Hypothalamus (tissue), 51 donors: ENCODE measurements at regions not wholly inside any gene's neighbourhood (a gene's known extent, or its start where the extent isn't known, plus 50 kb on each side); places are given as distances from the start of the nearest gene placed in this dataset.
"Not testable (repeated sequence)": the region's sequence is repeated elsewhere in the genome, so short reads cannot be mapped to it uniquely, and the experiment has no call there.

Experiments
- DNase-seq, 51 donors: peaks; one replicate each; lab custom pipeline; 2025; lab: John Stamatoyannopoulos, UW

DNA sequence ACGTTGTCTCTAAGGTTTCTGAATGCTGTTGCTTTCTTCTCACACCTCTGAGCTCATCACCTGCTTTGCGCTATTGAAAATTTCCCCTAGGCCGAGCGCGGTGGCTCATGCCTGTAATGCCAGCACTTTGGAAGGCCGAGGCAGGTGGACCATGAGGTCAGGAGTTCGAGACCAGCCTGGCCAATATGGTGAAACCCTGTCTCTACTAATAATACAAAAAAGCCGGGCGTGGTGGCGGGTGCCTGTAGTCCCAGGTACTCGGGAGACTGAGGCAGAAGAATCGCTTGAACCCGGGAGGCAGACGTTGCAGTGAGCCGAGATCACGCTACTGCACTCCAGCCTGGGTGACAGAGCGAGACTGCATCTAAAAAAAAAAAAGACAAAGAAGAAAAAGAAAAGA is 422.0 kb upstream of the DPH6 start:
- DNase-seq = not testable (repeated sequence)

DNA sequence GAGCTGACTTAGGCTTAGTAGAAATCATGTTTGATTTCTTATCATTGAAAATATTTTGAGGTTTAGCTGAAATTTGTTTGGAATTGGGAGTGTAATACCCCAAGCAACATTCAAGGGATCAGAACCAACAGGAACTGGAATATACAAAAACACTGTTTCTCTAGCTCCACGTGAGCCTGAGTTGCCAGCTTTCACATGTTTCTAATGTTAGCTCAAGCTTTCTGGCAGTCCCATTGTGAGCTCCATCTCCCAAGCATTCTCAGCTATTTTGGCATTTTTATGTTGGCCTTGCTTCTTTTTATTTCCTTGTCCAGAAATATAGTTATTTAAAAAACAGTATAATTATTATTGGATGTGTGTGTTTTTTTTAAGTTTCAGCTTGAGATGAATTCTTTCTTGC is 427.1 kb upstream of the DPH6 start:
- no peak for DNase-seq

DNA sequence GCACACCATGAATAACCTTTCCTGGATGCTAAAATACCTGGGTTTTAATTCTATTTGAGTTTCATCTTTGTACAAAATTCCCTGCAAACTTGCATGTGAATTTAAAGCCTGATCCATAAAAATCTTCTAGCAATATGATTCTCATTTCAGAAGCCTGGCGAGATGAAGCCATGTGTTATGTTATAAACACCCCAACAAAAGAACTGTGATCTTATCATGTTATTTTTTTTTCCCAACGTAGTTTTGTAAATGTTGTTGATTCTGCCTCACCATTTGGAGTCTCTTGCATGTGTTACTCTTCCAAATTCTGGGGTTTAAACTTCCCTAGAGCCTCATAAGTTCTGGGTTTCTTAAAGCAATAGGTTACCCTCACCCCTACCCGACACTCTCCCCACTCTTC is 428.1 kb upstream of the DPH6 start:
- no peak for DNase-seq

DNA sequence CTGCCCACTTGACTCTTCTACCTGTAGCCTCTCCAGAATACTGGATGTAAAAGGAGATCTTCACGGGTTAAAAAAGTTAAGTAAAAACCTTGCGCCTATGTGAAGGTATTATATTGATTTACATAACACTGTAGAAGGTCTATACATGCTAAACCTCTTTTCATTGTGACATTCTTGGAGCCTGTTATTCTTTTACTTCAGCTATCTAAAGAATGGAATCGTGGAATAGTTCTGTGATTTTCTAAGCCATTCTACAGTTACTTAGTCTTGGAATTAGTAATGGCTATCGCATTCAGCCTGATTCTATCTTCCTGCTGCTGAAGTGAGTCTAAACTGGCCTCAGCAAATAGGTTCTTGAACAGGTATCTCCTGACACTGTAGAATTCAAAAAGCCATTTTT is 430.0 kb upstream of the DPH6 start:
- DNase-seq = no peak

DNA sequence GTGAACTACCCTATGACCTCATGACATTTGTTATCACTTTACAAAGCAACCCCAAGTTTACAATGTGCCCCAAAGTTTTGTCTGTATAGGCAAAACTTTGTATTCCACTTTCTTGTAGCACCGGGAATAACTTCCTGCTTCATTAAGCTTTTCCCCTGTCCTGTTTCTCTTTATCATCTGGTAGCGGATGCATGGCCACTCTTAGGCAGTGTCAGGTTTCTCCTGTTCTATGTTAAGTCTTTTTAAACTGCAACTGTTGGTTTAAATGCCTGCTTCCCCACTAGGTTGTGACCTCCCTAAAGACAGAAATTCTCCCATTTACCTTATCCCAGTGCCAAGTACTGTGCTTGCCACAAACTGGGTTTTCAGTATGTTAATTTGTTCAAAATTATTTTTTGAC is 433.6 kb upstream of the DPH6 start:
- no peak for DNase-seq

DNA sequence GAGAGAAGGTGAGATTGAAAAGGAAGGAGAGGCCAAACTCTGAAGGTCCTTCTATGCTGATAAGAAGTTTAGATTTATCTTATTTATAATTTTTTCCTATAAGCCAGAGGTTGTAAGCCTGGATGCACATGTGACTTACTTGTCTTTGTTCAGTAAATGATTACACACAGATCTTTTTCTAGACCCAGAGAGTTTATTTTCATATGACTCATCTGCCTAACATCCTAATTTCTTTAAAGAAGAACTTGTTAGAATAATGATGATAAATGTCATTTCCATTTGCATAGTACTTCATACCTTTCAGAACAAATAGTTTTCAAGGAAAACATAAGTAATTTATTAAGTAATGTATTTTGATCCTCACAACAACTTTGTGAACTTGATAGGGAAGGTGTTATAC is 434.8 kb upstream of the DPH6 start:
- no peak for DNase-seq

DNA sequence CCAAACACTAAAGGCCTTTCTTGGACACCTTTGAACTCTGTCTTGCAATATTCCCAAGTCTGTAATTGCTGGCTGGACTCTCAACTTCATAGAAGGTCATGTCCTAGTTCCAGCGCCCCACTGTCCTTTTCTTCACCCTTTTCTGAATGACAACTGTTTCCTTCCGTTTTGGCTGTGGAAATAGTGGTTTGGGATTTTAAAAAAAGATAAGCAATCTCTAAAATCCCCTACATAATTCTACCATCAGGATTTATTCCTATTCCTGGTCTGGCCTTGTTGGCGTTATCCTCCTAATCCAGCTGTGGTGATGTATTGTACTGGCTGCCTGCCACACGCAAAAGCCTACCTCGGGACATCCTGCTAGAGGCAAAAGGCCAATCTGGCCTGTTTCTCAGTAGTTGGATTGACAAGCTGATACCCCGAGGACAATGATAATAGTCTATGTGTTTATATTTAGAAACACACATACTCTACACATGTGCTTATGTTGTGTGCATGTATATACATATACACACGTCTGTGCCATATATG is 440.3 kb upstream of the DPH6 start:
- peak in 1 of 51 donors; percentile 3 for DNase-seq

DNA sequence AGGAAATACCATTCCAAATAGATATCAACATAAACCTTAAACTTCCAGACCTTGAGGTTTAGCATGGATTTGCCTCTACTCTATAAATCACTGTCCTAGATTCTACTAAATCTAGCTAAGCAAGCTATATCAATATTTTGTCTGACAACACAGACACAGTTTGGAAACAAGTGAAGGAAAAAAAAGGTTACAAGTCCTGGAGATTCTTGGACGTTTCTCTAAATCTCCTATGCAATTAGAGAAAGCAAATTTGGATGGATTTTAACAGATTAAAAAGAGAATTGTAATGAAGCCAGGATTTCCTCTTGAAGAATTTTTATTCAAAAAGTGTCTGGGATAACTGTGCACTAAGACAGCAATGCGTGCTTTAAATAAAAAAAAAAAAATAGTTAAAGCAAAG is 441.1 kb upstream of the DPH6 start:
- no peak for DNase-seq

DNA sequence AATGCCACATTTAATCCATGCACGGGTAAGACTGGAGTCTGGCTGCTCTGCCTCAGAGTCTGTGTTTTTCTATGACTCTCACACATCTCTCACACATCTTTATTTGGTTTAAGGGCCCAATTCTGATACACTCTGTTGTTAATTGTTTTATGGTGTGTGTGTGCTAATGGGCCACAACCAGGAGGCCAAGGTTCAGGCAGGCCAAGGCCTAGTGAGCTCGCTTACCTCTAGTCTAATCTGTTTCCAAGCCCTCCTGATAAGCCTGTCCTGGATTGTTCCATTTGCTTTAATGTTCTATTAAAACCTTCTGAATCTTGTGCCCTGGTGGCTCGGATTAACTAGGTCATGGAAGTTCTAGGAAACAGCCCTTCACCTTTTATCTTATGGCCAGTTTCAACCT is 445.4 kb upstream of the DPH6 start:
- no peak for DNase-seq

DNA sequence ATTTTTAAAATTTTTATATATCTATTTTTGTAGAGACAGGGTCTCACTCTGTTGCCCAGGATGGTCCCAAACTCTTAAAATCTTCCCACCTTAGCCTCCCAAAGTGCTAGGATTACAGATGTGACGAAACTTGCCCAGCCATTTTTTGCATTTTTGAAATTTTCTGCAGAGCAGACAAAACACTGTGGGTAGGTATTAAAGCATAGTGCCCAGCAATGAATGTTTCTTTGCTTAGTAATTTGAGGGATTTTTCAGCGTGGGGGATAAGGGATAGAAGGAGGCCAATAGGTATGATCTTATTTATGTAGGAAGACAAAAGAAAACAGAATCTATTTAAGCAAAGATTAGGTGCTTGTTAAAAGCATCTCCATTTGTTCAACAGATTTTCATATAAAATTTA is 446.8 kb upstream of the DPH6 start:
- no peak for DNase-seq

DNA sequence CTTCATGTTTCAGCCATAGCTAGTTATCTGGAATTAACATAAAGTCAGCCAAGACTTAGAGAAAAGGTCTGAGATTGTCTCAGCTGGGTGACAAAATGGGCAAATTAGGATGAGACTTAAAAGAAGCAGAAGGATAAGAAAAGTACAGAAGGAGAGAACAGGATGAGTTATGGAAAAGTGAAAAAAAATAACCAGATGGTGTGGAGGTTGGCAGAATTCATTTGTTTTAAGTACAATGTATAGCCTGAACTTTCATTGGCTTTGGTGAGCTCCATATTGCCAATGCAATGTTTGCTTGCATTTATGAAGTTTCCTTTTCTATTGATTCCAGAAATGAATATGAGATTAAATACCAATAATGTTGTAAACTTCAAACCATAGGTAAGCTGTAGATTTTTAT is 447.2 kb upstream of the DPH6 start:
- no peak for DNase-seq

DNA sequence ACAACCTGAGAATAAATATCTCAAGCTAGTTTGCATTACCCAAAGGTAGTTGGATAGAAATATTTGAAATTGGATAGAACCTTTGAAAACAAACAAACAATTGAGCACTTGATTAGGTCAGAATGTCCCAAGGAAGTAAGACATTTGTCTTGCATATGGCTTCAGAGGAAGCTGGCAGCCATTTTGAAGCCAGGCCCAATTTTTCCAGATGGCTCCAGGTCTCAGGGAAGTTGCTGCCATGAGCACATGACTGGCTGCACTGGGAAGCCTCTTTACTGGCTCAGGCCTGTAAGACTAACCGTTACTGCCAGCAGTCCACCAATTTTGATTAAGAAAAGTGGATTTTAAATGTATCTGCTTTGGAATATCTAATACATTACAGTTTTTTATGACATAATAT is 448.9 kb upstream of the DPH6 start:
- DNase-seq = no peak

DNA sequence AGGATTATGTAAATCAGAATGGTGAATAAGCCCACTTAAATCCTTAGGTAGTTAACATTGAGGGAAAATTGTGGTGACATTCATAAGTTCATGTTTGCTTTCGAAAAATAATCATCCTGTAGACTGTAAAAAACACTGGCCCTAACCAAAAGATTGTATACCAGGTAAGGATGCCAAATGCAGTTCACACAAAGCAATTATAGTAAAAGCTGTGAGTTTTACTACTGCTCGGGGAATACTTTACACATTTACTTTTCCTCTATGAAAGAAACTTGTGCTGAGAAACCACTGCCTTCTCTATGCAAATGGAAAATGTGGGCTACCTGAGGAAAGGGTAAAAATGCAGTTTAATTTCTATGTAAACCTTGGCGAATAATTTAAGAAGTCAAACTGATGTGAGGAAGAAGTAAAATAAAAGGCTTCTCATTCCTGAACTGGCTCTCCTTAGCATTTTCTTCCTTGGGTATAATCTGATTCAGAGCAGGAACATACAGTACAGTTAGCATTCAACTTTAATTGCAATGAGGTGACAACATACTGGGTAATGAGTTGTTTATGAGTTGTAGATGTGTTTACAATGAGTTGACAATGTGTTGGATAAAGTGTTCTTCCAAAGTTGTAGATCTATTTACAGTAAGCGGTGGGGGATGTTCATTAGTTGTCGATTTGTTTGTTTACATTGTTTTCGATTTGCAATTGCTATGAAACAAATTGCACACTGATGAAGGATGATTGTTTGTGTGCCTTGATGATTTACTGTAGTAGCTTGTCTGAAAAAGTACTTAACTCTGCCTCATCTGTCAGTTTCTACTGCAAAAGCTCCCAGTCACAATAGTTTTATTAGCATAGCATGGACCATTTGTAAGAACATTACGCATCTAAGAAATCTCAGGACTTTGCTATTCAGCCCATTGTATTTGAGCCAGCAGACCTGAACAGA is 453.0 kb upstream of the DPH6 start:
- no peak for DNase-seq

DNA sequence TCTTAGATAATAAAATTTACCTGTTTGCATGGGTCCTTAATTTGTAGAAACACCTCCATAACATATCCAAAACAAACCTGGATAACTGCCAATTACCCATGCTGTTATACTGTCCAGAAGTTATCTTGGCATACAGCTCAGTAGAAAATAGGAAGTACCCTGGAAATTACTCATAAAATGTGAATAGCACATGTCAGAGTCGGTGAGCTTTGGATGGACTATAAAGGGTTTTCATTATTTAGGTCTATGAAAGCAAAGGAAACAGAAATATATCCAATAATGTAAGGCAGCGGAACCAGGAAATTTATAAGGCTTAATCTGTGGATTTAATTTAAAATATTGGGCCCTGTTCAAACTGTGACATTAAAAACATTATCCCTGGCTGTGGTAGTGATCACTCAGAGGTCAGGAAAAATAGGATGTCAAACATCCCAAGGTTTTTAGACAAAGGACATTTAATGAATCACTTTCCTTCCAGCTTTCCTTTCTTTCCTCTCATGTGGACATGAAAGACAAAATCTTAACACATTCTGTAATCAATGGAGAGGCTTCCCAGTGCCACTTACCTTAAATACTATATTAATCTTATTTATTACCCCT is 459.0 kb upstream of the DPH6 start:
- no peak for DNase-seq

DNA sequence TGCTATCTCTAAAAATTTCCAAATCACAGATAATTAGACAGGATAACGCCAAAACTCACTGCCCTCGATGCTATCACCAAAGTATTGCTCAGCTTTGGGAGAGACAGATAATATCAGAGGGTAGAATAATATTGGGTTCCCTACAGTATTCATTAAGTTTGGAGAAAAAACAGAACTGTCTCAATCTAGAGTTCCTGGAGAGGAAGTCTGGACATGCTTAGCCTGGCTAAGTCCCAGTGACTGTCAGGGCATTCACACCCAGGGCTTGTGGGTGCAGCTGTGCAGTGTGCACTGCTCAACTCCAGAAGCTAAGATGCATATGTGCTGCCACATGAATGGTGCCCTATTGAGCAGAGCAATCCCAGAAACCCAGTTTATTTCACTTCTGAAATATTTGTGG is 459.6 kb upstream of the DPH6 start:
- DNase-seq = no peak

DNA sequence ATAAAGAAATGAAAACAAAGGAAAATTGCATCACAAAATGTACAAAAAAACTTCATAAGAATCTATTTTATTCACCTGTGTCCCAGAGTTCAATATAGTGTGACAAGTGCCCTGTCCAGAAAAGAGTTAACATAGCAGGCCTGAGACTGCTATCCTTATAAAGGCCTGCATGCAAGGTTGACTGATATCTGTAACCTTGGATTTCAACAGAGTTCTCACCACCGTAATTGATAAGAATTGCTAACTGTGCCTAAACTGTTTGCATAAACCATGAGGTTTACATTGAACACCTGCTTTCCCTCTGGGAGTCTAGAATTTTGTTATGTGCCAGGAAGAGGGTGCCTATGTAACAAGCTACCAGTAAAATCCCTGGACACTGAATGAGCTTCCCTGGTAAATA is 461.7 kb upstream of the DPH6 start:
- no peak for DNase-seq

DNA sequence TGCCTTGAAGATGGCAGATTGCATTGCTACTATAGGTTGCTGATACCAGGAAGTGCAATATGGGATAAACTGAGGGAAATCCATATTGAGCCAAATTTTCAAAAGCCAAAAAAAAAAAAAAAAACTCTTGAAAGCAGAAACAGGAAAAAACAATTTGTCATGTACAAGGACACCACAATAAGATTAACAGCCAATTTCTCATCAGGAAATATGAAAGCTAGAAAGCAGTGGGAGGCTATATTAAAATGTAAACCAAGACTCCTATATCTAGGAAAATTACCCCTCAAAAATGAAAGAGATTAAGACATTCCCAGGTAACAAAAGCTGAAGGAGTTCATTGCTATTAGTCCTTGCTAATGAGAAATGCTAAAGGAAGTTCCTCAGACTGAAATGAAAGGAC is 462.8 kb upstream of the DPH6 start:
- DNase-seq = no peak

DNA sequence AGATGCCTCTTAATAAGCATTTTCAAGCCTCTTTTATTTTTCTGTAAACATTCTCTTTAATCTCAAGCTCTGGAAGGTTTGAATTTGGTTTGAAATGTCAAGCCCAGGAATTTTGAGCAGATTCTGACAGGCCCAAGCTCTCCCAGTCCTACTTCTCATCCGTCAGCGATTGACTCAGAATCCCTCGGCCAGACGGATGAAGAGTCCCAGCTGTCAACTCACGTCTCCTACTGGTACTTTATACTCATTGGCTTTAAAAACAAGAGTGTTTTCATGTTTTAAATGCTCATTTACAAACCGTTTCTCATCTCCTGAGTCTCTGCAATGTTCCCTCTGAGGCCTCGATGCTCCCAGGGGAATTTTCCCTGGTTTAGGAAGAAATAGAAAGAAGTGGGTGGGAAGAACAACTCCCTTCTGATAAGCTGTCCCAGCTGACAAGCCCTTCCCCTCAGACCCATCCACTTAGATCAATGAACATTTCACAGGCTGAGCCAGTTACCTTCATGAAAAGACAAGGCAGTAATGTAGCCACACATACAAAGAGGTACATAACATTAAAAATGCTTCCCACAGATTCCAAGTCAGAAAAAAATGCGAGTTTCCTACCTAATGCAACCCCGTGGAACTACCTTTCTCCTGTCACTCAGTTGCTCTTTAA is 478.2 kb upstream of the DPH6 start:
- DNase-seq = peak in 1 of 51 donors; percentile 3

DNA sequence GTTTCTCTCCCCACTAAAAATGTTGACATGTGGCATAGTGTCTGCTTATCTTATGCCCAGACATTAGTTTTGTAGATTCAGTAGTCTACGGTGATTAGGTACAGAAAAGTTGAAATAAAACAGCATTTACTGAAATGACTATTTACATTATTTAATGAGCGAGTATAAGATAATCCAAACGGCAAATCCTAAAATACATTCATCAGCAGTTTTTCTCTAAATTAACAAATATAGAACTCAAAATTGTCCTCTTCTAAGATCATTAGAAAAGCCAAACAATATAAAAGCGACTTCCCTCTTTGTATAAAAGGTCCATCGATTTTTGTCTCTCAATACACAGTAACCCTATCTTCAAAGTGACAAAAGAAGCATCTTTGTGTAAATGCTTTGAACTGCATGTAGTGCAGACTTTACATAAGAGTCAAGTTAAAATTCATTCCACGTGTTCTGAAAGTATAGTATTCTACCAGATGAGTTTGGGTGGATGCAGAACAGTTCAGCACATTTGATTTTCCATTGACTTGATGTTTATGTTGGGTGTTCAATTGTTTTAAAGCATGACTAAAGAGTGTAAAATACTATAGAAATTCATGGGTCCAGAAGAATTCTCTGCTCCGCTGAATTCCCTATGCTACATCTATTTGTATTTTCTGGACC is 480.8 kb upstream of the DPH6 start:
- DNase-seq = no peak

DNA sequence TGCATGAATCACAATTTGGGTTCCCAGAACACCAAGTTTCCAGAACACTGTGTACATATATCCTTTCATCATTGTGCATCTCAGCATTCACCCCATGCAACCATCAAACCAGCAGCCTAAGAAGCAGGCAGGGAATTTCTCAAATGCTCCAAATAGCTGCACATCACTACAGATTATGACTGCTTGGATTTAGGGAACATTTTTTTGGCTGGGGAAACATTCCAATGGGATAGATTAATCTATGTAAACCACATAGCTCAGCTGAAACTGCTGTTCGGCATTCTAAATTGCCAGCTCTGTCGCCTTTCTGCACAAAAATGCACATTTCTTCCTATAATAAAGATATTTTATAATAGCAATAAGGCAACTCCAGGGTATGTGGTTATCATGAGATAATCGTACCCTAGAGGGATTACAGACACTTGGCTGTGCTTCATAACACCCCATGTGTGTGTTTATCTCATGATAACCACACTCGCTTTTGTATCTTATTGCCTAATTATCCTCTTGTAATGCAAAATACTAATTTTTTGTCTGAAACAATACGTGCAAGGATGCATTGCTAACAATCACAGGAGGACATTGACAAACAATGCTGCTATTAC is 483.7 kb upstream of the DPH6 start:
- no peak for DNase-seq
